Hematopoietic multipotent progenitor cell treated with erythropoietin and hydrocortisone succinate and interleukin-3 and kit ligand, for 8 days (in vitro differentiated cells): ENCODE measurements at regions not wholly inside any gene's neighbourhood (a gene's known extent, or its start where the extent isn't known, plus 50 kb on each side); places are given as distances from the start of the nearest gene placed in this dataset.

ENCODE experiments used
- DNase-seq: peaks from one replicate; pipeline ENCODE4 v3.0.0-alpha.2; 2015

GRCh38 chr13:86757236-86757978 is 913.8 kb upstream of the SLITRK5 start:
- no peak for DNase-seq

- DNase-seq: no peak
Measured at GRCh38 chr13:86758116-86758515, 913.1 kb upstream of the SLITRK5 start.

- no peak for DNase-seq
Measured at GRCh38 chr13:86760620-86761019, 910.6 kb upstream of the SLITRK5 start.

DNA sequence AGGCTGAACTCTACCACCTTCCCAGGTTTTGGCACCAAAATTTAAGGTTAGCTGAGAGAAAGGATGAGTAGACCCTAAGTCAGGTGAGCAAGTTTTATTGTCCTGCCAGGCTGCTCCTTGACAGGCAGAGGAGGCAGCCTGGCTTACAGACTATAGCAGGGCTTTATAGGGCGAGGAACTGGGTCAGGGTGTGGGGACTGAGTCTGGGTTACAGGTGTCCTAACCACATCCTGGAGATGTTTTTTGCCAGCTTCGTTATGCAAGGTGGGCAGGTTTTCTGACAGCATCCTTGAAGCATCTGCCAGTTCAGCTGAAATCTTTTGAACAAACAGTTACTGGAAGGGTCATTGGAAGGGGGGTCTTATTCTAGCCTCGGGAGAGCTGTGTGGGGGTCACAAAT is 905.7 kb upstream of the SLITRK5 start:
- no peak for DNase-seq

GRCh38 chr13:86788616-86789015 is 882.6 kb upstream of the SLITRK5 start:
- no peak for DNase-seq

DNA sequence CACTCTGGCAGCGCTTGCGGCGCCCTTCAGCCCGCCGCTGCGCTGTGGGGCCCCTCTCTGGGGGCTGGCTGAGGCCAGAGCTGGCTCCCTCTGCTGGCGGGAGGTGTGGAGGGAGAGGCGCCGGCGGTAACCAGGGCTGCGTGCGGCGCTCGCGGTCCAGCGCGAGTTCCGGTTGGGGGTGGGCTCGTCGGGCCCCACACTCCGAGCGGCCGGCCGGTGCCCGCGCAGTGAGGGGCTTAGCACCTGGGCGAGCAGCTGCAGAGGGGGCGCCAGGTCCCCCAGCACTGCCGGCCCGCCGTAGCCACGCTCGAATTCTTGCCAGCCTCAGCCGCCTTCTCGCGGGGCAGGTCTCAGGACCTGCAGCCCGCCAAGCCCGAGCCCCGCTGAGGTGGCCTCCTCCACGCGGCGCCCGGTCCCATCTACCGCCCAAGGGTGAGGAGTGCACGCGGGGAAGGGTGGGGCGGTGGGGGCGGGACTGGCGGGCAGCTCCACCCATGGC is 879.0 kb upstream of the SLITRK5 start:
- DNase-seq: no peak

GRCh38 chr13:86795858-86796257 is 875.3 kb upstream of the SLITRK5 start:
- no peak for DNase-seq

DNA sequence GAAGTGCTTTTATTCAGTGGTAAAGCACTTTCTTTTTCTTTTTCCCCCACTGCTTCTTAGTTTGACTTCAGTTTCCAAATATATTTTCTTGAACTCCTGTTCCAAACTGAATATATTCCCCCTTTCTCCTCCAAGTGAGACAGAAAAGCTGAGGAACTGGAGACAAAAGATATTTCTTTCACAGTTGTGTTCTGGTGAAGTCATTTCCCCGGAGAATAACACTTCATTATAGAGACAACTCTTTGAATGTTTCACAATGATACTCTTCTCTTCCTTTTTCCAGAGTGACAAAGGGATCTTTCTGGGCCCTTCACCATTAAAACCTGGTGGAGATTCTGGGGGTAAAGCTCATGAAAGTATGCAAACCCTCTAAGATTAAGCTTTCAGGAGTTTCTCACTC is 860.8 kb upstream of the SLITRK5 start:
- DNase-seq: no peak

DNA sequence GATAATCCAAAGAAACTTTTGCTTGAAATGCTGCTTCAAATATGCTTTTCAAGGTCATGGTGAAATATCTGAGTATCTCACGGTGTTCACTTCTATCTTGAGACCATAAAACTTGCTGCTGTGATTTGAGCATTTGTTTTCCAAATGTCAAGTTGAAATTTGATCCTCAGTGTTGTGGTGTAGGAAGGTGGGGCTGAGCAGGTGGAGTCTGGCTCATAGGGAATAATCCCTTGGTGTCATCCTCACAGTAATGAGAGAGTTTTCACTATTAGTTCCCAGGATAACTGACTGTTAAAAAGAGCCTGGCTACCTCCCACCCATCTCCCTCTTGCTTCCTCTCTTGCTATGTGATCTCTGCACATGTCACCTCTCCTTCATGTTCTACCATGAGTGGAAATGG is 858.0 kb upstream of the SLITRK5 start:
- DNase-seq: no peak

GRCh38 chr13:86825410-86825809 is 845.8 kb upstream of the SLITRK5 start:
- DNase-seq: no peak

- DNase-seq: no peak
Measured at GRCh38 chr13:86826232-86826631, 844.9 kb upstream of the SLITRK5 start.

GRCh38 chr13:86830046-86830445 is 841.1 kb upstream of the SLITRK5 start:
- no peak for DNase-seq

GRCh38 chr13:86831084-86831483 is 840.1 kb upstream of the SLITRK5 start:
- no peak for DNase-seq

GRCh38 chr13:86838411-86839120 is 832.6 kb upstream of the SLITRK5 start:
- DNase-seq: no peak

GRCh38 chr13:86839221-86839620 is 832.0 kb upstream of the SLITRK5 start:
- DNase-seq: no peak

- no peak for DNase-seq
Measured at GRCh38 chr13:86840250-86841191, 830.6 kb upstream of the SLITRK5 start.

DNA sequence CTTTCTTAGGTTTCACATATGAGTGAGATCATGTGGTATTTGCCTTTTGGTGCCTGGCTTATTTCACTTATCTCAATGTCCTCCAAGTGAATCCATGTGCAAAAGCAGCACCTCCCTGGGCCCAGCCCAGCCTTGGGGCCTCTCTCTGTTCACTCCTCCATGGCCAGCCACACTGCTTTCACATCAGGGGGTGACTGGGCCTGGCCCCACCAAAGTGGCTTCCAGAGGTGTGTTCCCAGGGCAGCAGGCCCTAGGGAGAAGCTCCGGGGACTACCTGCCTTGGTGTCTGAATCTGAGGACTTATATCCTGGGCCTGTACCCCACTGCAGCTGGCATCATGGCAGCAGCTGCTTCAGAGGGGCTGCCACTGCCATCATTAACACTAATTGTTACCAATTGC is 829.9 kb upstream of the SLITRK5 start:
- no peak for DNase-seq

GRCh38 chr13:86846501-86846900 is 824.7 kb upstream of the SLITRK5 start:
- no peak for DNase-seq

DNA sequence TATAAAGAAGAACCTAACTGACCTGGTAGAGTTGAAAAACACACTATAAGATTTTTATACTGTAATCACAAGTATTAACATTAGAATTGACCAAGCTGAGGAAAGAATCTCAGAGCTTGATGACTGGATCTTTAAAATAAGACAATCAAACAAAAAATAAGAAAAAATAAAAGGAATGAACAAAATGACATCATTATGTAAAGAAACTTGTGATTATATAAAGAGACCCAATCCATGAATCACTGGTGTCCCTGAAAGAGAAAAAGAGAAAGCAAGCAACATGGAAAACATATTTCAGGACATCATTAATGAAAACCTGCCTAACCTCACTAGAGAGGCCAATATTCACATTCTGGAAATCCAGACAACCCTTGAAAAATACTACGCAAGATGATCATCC is 822.5 kb upstream of the SLITRK5 start:
- no peak for DNase-seq

GRCh38 chr13:86856991-86857390 is 814.2 kb upstream of the SLITRK5 start:
- no peak for DNase-seq

DNA sequence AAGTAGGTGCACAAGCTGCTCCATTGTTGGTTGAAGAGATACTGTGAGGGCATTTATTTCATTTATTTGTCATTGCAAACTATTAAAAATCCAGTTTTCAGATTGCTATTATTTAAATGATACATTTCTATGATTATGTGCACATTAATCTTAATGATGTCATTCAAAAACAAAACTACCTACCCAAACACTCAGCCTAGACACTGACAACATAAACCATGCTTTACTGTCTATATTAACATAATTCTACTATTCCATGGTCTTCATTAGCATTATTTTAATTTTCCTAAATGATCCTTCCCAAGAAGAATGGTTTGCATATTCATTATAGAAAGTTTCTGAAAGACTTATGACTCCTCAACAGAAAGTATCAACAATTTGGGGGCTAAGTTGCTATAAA is 813.0 kb upstream of the SLITRK5 start:
- DNase-seq: no peak

DNA sequence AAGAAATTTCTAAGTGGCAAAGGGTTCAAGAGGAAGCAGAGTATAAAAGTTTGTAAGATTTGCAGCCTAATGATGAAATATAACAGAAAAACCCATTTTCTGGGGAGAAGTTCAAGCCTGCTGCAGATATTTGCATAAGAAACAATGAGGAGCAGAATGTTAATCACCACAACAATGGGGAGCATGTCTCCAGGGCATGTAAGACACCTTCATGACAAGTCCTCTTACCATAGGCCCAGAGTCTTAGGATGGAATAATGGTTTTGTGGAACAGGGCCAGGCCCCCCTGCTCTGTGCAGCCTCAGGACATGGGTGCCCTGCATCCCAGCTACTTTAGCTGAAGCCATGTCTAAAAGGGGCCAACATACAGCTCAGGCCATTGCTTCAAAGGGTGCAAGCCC is 809.0 kb upstream of the SLITRK5 start:
- DNase-seq: no peak

DNA sequence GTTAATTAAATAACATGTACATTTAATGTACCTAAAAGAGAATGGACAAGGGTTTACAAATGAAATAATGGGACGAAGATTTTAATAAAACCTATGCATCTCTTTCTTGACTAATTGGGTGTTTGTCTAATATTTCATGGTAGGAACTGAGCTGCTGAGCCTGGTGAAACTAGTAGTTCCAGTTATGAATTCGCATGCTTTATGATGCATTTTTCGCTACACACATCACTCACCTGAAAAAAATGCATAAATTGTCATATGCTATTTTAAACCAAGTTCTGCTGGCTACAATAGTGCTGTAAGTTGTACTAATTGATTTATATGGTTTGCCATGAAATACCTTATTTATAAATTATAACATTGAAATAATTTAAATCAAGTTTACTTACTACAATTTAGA is 806.8 kb upstream of the SLITRK5 start:
- no peak for DNase-seq
